Stimulated activated CD8-positive, alpha-beta memory T cell treated with anti-CD3 and anti-CD28 coated beads, Interleukin-15, amount 100 ng/mL, for 48 hours (primary cell): ENCODE measurements at regions not wholly inside any gene's neighbourhood (a gene's known extent, or its start where the extent isn't known, plus 50 kb on each side); places are given as distances from the start of the nearest gene placed in this dataset.
A peak's percentile ranks its signal among the peaks of the same experiment; 100 is the strongest.

ENCODE experiments used
- DNase-seq, 2 donors: peaks; one replicate each; pipeline ENCODE4 v3.0.0-alpha.2; 2020; ENCODE audit warnings: low read depth in 2 of 2

- no peak for DNase-seq
Observed at GRCh38 chr13:108156749-108157148, 58.6 kb downstream of the LIG4 start.

- DNase-seq: peak; percentile 2 to 15
Observed at GRCh38 chr13:108155185-108156106, 59.9 kb downstream of the LIG4 start.

- DNase-seq: no peak
Observed at GRCh38 chr13:108154421-108154858, 60.9 kb downstream of the LIG4 start.

- no peak for DNase-seq
Observed at GRCh38 chr13:108146642-108147041, 68.7 kb downstream of the LIG4 start.

- no peak for DNase-seq
Observed at GRCh38 chr13:108142702-108143436, 72.5 kb downstream of the LIG4 start.

GRCh38 chr13:108137176-108137575 is 78.2 kb downstream of the LIG4 start:
- no peak for DNase-seq

- no peak for DNase-seq
Observed at GRCh38 chr13:108127406-108127805, 87.9 kb downstream of the LIG4 start.

- DNase-seq: no peak
Observed at GRCh38 chr13:108126056-108126455, 89.3 kb downstream of the LIG4 start.

- no peak for DNase-seq
Observed at GRCh38 chr13:108121406-108121805, 93.9 kb downstream of the LIG4 start.

GRCh38 chr13:108120856-108121255 is 94.5 kb downstream of the LIG4 start:
- no peak for DNase-seq

- DNase-seq: no peak
Observed at GRCh38 chr13:108120302-108120701, 95.0 kb downstream of the LIG4 start.

GRCh38 chr13:108115738-108116137 is 99.6 kb downstream of the LIG4 start:
- no peak for DNase-seq

- no peak for DNase-seq
Observed at GRCh38 chr13:108113407-108113806, 101.9 kb downstream of the LIG4 start.

GRCh38 chr13:108104736-108105135 is 110.6 kb downstream of the LIG4 start:
- DNase-seq: no peak

GRCh38 chr13:108102771-108103170 is 112.6 kb downstream of the LIG4 start:
- DNase-seq: no peak

GRCh38 chr13:108096301-108096915 is 118.9 kb downstream of the LIG4 start:
- no peak for DNase-seq

- no peak for DNase-seq
Observed at GRCh38 chr13:108095036-108095435, 120.3 kb downstream of the LIG4 start.

- no peak for DNase-seq
Observed at GRCh38 chr13:108093616-108094015, 121.7 kb downstream of the LIG4 start.

GRCh38 chr13:108087810-108088209 is 127.5 kb downstream of the LIG4 start:
- DNase-seq: no peak

GRCh38 chr13:108086678-108087077 is 128.7 kb downstream of the LIG4 start:
- DNase-seq: no peak

GRCh38 chr13:108084840-108085239 is 130.5 kb downstream of the LIG4 start:
- DNase-seq: no peak

GRCh38 chr13:108083056-108083455 is 132.3 kb downstream of the LIG4 start:
- DNase-seq: no peak
